WTC11 (cell line): ENCODE measurements at regions not wholly inside any gene's neighbourhood (a gene's known extent, or its start where the extent isn't known, plus 50 kb on each side); places are given as distances from the start of the nearest gene placed in this dataset.

Source experiments
- ATAC-seq: fragments of 200-7000 bp; cut with Tn5 transposase; 2 replicates; pipeline ENCODE4 v1.10.0; 2021; ENCODE audit warnings: mild to moderate bottlenecking, moderate library complexity
- CTCF ChIA-PET: fragments of 300-600 bp; sonication (Branson Sonifier 250); formaldehyde crosslinking; loops from one replicate; lab custom pipeline; 2021; ENCODE audit warnings: antibody characterized with exemption; lab: Charles Lee
- POLR2A ChIA-PET: fragments of 350-600 bp; sonication (Branson Sonifier 250); formaldehyde crosslinking; loops from one replicate; lab custom pipeline; 2021; ENCODE audit warnings: antibody characterized with exemption; lab: Charles Lee
- DNase-seq: peaks from one replicate; pipeline ENCODE4 v3.0.0; 2021; ENCODE audit warnings: low spot score
- H3K27ac Mint-ChIP-seq: 2 replicates; pipeline ENCODE4 v1.8.0; 2021; ENCODE audit warnings: mixed read lengths
- H3K27me3 Mint-ChIP-seq: 2 replicates; pipeline ENCODE4 v1.8.0; 2021; ENCODE audit warnings: low read depth, mild to moderate bottlenecking, moderate library complexity, mixed read lengths
- H3K36me3 Mint-ChIP-seq: 2 replicates; pipeline ENCODE4 v1.8.0; 2021; ENCODE audit warnings: mixed read lengths
- H3K4me1 Mint-ChIP-seq: 2 replicates; pipeline ENCODE4 v1.8.0; 2022; ENCODE audit warnings: mixed read lengths
- H3K4me3 Mint-ChIP-seq: 2 replicates; pipeline ENCODE4 v1.8.0; 2021; ENCODE audit warnings: mild to moderate bottlenecking, moderate library complexity, mixed read lengths
- H3K9me3 Mint-ChIP-seq: 2 replicates; pipeline ENCODE4 v1.8.0; 2021; ENCODE audit warnings: mixed read lengths
- ATF1 ChIP-seq: sonication (generic); formaldehyde crosslinking; IDR thresholded peaks from 2 replicates; pipeline ENCODE4 v1.8.1; 2023; ENCODE audit warnings: mild to moderate bottlenecking, moderate library complexity, missing genetic modification reagents
- E2F1 ChIP-seq: sonication (generic); formaldehyde crosslinking; IDR thresholded peaks from 2 replicates; pipeline ENCODE4 v1.8.0; 2022; ENCODE audit warnings: mild to moderate bottlenecking, missing genetic modification reagents
- E2F5 ChIP-seq: sonication (generic); formaldehyde crosslinking; IDR thresholded peaks from 2 replicates; pipeline ENCODE4 v1.8.1; 2022; ENCODE audit warnings: mild to moderate bottlenecking, moderate library complexity, missing genetic modification reagents
- EMX1 ChIP-seq: fragments of 250-450 bp; sonication (Bioruptor Pico); IDR thresholded peaks from 2 replicates; pipeline ENCODE4 v1.8.0; 2021; ENCODE audit warnings: mild to moderate bottlenecking
- FOXP1 ChIP-seq: sonication (generic); formaldehyde crosslinking; IDR thresholded peaks from 2 replicates; pipeline ENCODE4 v1.8.0; 2022; ENCODE audit warnings: missing genetic modification reagents, mild to moderate bottlenecking, moderate library complexity, borderline replicate concordance
- IRF2 ChIP-seq: sonication (generic); formaldehyde crosslinking; IDR thresholded peaks from 2 replicates; pipeline ENCODE4 v1.8.0; 2022; ENCODE audit warnings: low read depth, missing genetic modification reagents, borderline replicate concordance
- KAT7 ChIP-seq: sonication (generic); formaldehyde crosslinking; IDR thresholded peaks from 2 replicates; pipeline ENCODE4 v1.8.1; 2023; ENCODE audit warnings: missing genetic modification reagents, mild to moderate bottlenecking, borderline replicate concordance
- NR2C2 ChIP-seq: sonication (generic); formaldehyde crosslinking; IDR thresholded peaks from 2 replicates; pipeline ENCODE4 v1.8.0; 2022; ENCODE audit warnings: mild to moderate bottlenecking, missing genetic modification reagents
- OVOL2 ChIP-seq: fragments of 250-450 bp; sonication (Bioruptor Pico); IDR thresholded peaks from 2 replicates; pipeline ENCODE4 v1.9.0; 2021; ENCODE audit warnings: mild to moderate bottlenecking, borderline replicate concordance
- SP1 ChIP-seq: sonication (generic); formaldehyde crosslinking; conservative IDR thresholded peaks from 2 replicates; pipeline ENCODE4 v1.8.1; 2022; ENCODE audit warnings: missing genetic modification reagents
- TCF7 ChIP-seq: sonication (generic); formaldehyde crosslinking; IDR thresholded peaks from 2 replicates; pipeline ENCODE4 v1.8.0; 2022; ENCODE audit warnings: mild to moderate bottlenecking, low read depth, missing genetic modification reagents, moderate library complexity
- TEAD4 ChIP-seq: sonication (generic); formaldehyde crosslinking; IDR thresholded peaks from 2 replicates; pipeline ENCODE4 v1.8.0; 2022; ENCODE audit warnings: mild to moderate bottlenecking, missing genetic modification reagents
- USF1 ChIP-seq: sonication (generic); formaldehyde crosslinking; IDR thresholded peaks from 2 replicates; pipeline ENCODE4 v1.8.0; 2022; ENCODE audit warnings: mild to moderate bottlenecking, missing genetic modification reagents
- ZBTB43 ChIP-seq: sonication (generic); formaldehyde crosslinking; IDR thresholded peaks from 2 replicates; pipeline ENCODE4 v1.8.1; 2023; ENCODE audit warnings: mild to moderate bottlenecking, missing genetic modification reagents
- ZNF121 ChIP-seq: sonication (generic); formaldehyde crosslinking; IDR thresholded peaks from 2 replicates; pipeline ENCODE4 v1.8.0; 2023; ENCODE audit warnings: missing genetic modification reagents
- ZNF423 ChIP-seq: fragments of 250-450 bp; sonication (Bioruptor Pico); IDR thresholded peaks from 2 replicates; pipeline ENCODE4 v2.1.2; 2022; ENCODE audit warnings: mild to moderate bottlenecking, moderate library complexity
- ZNF425 ChIP-seq: fragments of 250-450 bp; sonication (Bioruptor Pico); conservative IDR thresholded peaks from 2 replicates; pipeline ENCODE4 v1.9.0; 2021; ENCODE audit warnings: mild to moderate bottlenecking
- TF ChIP-seq, protein P1 (sequence below): sonication (generic); formaldehyde crosslinking; conservative IDR thresholded peaks from 2 replicates; pipeline ENCODE4 v1.8.1; 2022; ENCODE audit warnings: mild to moderate bottlenecking, missing genetic modification reagents
- TF ChIP-seq, protein P2 (sequence below): sonication (generic); formaldehyde crosslinking; IDR thresholded peaks from 2 replicates; pipeline ENCODE4 v1.8.1; 2023; ENCODE audit warnings: mild to moderate bottlenecking, missing genetic modification reagents
- TF ChIP-seq, protein P3 (sequence below): sonication (generic); formaldehyde crosslinking; IDR thresholded peaks from 2 replicates; pipeline ENCODE4 v1.8.1; 2022; ENCODE audit warnings: low read depth, mild to moderate bottlenecking, moderate library complexity, missing genetic modification reagents, borderline replicate concordance
- TF ChIP-seq, protein P4 (sequence below): fragments of 250-450 bp; sonication (Bioruptor Pico); IDR thresholded peaks from 2 replicates; pipeline ENCODE4 v1.9.0; 2021; ENCODE audit warnings: moderate library complexity, mild to moderate bottlenecking, inconsistent platforms, borderline replicate concordance

- POLR2A ChIA-PET: no interaction called here
- Mint-ChIP-seq H3K27me3 (no peaks in the 10 kb centered on the region), H3K36me3 (no peaks in the 10 kb centered on the region), H3K4me3 (no peak overlapping the region), H3K9me3 (peaks cover 19% of the 10 kb centered on the region), H3K27ac (no peak overlapping the region), H3K4me1 (no peaks in the 10 kb centered on the region)
- DNase-seq (no peak), ATAC-seq (no peak)
- TF ChIP-seq IRF2 (CRISPR knock-in tag) (no peak), ZNF423 (CRISPR knock-in tag) (no peak)
- TF ChIP-seq, protein P1, sequence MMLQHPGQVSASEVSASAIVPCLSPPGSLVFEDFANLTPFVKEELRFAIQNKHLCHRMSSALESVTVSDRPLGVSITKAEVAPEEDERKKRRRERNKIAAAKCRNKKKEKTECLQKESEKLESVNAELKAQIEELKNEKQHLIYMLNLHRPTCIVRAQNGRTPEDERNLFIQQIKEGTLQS (CRISPR knock-in tag): no peak
- CTCF ChIA-PET: no interaction called here
Observed at GRCh38 chr18:57931038-57931437, 113.0 kb upstream of the NEDD4L start.

GRCh38 chr18:57930476-57930875 lies 113.5 kb upstream of the NEDD4L start:
- DNase-seq: no peak
- ChIA-PET POLR2A (no interaction called here), CTCF (no interaction called here)
- Mint-ChIP-seq H3K4me1 (no peaks in the 10 kb centered on the region), H3K36me3 (no peaks in the 10 kb centered on the region)
- no peak for ATAC-seq
- TF ChIP-seq, protein P2, sequence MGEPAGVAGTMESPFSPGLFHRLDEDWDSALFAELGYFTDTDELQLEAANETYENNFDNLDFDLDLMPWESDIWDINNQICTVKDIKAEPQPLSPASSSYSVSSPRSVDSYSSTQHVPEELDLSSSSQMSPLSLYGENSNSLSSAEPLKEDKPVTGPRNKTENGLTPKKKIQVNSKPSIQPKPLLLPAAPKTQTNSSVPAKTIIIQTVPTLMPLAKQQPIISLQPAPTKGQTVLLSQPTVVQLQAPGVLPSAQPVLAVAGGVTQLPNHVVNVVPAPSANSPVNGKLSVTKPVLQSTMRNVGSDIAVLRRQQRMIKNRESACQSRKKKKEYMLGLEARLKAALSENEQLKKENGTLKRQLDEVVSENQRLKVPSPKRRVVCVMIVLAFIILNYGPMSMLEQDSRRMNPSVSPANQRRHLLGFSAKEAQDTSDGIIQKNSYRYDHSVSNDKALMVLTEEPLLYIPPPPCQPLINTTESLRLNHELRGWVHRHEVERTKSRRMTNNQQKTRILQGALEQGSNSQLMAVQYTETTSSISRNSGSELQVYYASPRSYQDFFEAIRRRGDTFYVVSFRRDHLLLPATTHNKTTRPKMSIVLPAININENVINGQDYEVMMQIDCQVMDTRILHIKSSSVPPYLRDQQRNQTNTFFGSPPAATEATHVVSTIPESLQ: no peak
- no peak for TF ChIP-seq OVOL2 (CRISPR knock-in tag)
- no peak for TF ChIP-seq E2F5 (CRISPR knock-in tag)
- TF ChIP-seq ZNF121 (CRISPR knock-in tag): no peak
- TF ChIP-seq IRF2 (CRISPR knock-in tag): no peak
- TF ChIP-seq, all 79 proteins: peak for 0
- no peak overlapping the region for H3K4me3 Mint-ChIP-seq
- no peak overlapping the region for H3K27ac Mint-ChIP-seq
- no peaks in the 10 kb centered on the region for H3K27me3 Mint-ChIP-seq
- H3K9me3 Mint-ChIP-seq: peaks cover 19% of the 10 kb centered on the region

DNA sequence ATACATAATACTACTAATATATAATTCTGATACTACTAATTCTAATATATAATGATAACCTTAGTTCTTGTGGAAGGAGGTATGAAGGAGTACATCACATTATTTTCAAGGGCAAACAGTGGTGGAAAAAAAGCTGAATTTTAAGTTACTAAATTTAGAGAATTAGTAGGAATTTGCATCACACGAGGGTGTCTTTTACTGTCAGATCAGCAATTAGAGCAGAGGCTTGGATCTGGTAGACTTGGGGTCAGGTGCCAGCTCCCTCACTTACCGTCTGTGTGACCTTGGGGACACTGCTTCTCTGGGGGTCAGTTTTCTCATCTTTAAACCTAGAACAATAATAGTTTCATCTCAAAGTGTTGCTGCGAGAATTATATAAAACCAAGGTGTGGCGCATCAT lies 114.1 kb upstream of the NEDD4L start:
- no peak for DNase-seq
- TF ChIP-seq, protein P3, sequence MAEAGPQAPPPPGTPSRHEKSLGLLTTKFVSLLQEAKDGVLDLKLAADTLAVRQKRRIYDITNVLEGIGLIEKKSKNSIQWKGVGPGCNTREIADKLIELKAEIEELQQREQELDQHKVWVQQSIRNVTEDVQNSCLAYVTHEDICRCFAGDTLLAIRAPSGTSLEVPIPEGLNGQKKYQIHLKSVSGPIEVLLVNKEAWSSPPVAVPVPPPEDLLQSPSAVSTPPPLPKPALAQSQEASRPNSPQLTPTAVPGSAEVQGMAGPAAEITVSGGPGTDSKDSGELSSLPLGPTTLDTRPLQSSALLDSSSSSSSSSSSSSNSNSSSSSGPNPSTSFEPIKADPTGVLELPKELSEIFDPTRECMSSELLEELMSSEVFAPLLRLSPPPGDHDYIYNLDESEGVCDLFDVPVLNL: no peak
- TF ChIP-seq KAT7: no peak
- no peak for TF ChIP-seq EMX1 (CRISPR knock-in tag)
- TF ChIP-seq NR2C2: no peak
- no peak for TF ChIP-seq E2F1 (CRISPR knock-in tag)
- no peak for TF ChIP-seq USF1
- no peak for TF ChIP-seq FOXP1 (CRISPR knock-in tag)
- TF ChIP-seq TCF7 (CRISPR knock-in tag): no peak
- TF ChIP-seq ATF1 (CRISPR knock-in tag): no peak
- no peak for TF ChIP-seq ZBTB43 (CRISPR knock-in tag)
- TF ChIP-seq TEAD4 (CRISPR knock-in tag): no peak
- TF ChIP-seq, protein P4, sequence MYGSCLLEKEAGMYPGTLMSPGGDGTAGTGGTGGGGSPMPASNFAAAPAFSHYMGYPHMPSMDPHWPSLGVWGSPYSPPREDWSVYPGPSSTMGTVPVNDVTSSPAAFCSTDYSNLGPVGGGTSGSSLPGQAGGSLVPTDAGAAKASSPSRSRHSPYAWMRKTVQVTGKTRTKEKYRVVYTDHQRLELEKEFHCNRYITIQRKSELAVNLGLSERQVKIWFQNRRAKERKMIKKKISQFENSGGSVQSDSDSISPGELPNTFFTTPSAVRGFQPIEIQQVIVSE (CRISPR knock-in tag): no peak
- TF ChIP-seq ZNF425 (CRISPR knock-in tag): no peak
- no peak for TF ChIP-seq SP1 (CRISPR knock-in tag)
- H3K9me3 Mint-ChIP-seq: peaks cover 19% of the 10 kb centered on the region
- H3K27ac Mint-ChIP-seq: no peak overlapping the region
- no peaks in the 10 kb centered on the region for H3K27me3 Mint-ChIP-seq
- H3K36me3 Mint-ChIP-seq: no peaks in the 10 kb centered on the region
- ChIA-PET CTCF (no interaction called here), POLR2A (no interaction called here)
- ATAC-seq: no peak
- H3K4me3 Mint-ChIP-seq: no peak overlapping the region
- H3K4me1 Mint-ChIP-seq: no peaks in the 10 kb centered on the region
